Coronary artery (tissue), 2 donors: ENCODE measurements at regions not wholly inside any gene's neighbourhood (a gene's known extent, or its start where the extent isn't known, plus 50 kb on each side); places are given as distances from the start of the nearest gene placed in this dataset.

Experiments
- DNase-seq: peaks from one replicate; pipeline ENCODE4 v3.0.0-alpha.2; 2017; ENCODE audit warnings: low spot score
- H3K27ac ChIP-seq, 2 donors: fragments of 200-600 bp; sonication (generic); one replicate each; pipeline ENCODE4 v1.5.1; 2016 to 2019
- H3K4me3 ChIP-seq: fragments of 200-600 bp; sonication (generic); 2 replicates; pipeline ENCODE4 v1.5.1; 2016; ENCODE audit warnings: mild to moderate bottlenecking, moderate library complexity
- TF ChIP-seq, protein P1 (sequence below): fragments of 200-600 bp; sonication (generic); IDR thresholded peaks from one replicate; pipeline ENCODE4 v1.5.1; 2019; ENCODE audit warnings: antibody characterized with exemption

DNA sequence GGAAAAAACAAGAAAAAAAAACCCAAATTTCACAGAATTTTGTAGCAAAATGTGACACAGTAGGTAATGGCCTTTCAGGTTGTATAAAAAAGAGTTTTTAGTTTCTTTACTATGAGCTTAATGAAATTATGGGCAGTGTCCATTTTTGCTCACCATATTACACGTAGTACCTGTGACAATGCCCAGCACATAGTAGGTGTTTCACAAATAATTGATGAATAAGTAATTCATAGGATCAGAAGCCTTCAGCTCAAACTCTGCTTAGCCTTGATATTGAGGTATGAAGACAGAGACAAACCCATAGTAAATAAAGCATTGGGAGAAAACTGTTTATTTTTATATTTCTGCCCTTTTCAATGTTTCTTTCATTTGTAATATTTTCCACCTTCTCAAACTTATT lies 97.2 kb downstream of the LHX9 start:
- no peak overlapping the region for H3K27ac ChIP-seq
- no peak overlapping the region for H3K4me3 ChIP-seq
- TF ChIP-seq, protein P1, sequence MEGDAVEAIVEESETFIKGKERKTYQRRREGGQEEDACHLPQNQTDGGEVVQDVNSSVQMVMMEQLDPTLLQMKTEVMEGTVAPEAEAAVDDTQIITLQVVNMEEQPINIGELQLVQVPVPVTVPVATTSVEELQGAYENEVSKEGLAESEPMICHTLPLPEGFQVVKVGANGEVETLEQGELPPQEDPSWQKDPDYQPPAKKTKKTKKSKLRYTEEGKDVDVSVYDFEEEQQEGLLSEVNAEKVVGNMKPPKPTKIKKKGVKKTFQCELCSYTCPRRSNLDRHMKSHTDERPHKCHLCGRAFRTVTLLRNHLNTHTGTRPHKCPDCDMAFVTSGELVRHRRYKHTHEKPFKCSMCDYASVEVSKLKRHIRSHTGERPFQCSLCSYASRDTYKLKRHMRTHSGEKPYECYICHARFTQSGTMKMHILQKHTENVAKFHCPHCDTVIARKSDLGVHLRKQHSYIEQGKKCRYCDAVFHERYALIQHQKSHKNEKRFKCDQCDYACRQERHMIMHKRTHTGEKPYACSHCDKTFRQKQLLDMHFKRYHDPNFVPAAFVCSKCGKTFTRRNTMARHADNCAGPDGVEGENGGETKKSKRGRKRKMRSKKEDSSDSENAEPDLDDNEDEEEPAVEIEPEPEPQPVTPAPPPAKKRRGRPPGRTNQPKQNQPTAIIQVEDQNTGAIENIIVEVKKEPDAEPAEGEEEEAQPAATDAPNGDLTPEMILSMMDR = no peak
- no peak for DNase-seq

DNA sequence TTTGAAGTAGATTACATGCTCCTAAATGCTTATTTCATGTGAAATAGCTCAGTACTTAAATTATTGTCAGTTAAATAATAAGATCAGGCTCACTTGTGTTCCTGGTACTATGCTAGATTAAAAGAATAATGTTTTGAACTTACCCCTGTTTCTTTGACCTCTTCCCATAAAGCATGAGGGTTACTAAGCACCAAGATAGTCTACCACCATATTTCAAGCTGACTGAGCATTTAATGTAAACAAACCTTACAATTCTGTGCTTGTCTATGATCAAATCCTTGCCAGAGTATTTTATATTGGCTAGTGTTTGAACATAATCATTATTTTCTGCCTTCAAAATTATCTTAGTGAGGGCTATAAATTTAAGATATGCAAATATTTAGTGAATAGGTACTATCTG lies 98.1 kb downstream of the LHX9 start:
- Histone ChIP-seq H3K27ac (no peak overlapping the region), H3K4me3 (no peak overlapping the region)
- TF ChIP-seq, protein P1 = no peak
- DNase-seq = no peak

DNA sequence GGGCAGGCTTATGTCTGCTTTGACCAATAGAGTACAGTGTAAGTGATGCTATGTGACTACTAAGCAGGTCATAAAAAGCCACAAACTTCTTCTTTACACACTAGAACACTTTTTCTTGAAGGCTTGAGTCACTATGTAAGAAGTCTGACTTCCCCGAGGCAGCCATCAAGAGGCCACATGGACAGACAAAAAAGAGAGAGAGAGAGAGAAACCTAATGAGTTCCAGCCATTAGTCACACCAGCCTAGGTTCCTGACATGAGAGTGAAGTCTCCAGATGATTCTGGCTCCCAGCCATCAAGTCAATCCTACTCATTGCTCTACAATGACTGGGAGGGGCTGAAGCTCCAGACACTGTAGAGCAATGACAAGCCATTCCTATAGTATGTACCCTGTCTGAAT lies 101.4 kb downstream of the LHX9 start:
- DNase-seq = no peak
- H3K27ac ChIP-seq = no peak overlapping the region
- TF ChIP-seq, protein P1 = no peak
- H3K4me3 ChIP-seq = no peak overlapping the region

DNA sequence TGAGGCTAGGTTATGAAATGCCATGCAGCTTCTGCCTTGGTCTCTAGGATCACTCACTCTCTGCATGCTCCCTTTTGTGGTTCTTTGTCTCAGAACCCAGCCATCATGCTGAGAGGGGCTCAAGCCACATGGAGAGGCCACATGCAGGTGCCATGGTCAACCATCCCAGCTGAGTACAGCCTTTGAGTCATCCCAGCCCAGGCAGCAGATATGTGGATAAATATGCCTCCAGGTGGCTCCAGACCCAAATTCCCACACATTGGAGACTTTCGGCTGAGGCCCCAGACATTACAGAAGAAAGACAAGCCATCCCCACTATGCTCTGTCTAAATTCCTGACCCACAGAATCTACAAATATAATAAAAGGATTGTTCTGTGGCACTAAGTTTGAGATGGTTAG lies 102.0 kb downstream of the LHX9 start:
- no peak overlapping the region for H3K4me3 ChIP-seq
- no peak overlapping the region for H3K27ac ChIP-seq
- no peak for DNase-seq
- TF ChIP-seq, protein P1 = no peak

DNA sequence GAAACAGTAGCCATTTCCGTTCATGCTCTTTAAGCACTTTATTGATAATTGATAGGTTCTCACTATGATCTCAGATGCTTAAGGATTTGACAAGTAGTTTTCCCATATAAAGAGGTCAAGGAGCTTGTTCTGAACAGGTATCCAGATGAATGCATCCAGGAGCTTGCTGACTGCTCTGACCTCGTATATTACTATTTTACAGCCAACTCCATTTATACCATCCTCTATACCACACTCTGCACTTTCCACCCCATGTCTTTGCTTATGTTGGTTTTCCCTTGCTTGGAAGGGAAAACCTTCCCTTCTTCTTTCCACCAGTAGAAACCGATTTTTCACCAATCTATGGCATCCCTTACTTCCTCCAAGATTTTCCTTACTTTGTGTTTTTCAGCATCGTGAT lies 107.2 kb downstream of the LHX9 start:
- Histone ChIP-seq H3K4me3 (no peak overlapping the region), H3K27ac (no peak overlapping the region)
- TF ChIP-seq, protein P1 = no peak
- no peak for DNase-seq

DNA sequence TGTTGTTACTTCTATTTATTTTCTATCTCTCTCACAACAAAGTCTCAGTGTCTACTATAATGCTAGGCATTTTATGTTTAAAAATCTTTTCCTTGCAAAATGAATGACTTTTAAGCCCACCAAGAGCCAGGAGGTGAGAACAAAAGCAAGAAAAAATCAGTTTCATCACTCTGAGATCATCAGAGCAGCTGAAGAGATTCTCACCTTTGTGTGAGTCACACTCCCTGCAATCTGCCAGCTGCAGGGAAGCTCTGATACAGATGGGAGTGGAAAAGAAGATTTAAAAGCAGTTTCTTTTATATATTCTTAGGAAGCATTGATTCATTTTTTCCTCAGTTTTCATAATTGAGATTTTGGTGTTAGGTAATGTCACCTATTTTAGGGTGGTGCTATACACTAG lies 107.6 kb downstream of the LHX9 start:
- DNase-seq = no peak
- no peak overlapping the region for H3K27ac ChIP-seq
- H3K4me3 ChIP-seq = no peak overlapping the region
- TF ChIP-seq, protein P1 = no peak

DNA sequence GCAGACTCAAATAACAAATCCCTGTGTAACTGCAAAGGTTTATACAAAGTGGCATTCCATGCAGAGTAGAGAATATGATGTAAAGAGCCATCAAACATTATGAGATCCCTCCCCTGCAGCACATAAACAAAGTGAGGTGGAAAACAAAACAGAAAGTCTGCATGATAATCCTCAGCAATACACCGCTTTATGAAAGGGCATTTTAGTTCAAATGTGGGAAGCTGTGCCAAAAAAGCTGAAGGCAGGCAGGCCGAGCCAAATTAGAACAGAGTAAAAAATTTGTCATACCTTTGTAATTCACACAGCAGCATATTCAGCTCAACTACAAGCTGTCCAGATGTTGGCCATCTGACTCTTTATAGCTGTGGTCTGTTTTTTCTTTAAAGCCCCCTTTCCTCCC lies 113.5 kb downstream of the LHX9 start:
- H3K4me3 ChIP-seq = no peak overlapping the region
- DNase-seq = no peak

More for the DNA sequence above, 113.5 kb downstream of the LHX9 start:
- TF ChIP-seq, protein P1 = no peak
- H3K27ac ChIP-seq = no peak overlapping the region
